ENCODE measurements at regions not wholly inside any gene's neighbourhood (a gene's known extent, or its start where the extent isn't known, plus 50 kb on each side); places are given as distances from the start of the nearest gene placed in this dataset.

- DNase-seq (ENCODE audit: insufficient read length, low spot score) = no peak
- FAIRE-seq = no peak
- no peak for TF ChIP-seq POU2F2 (IDR thresholded peaks at IDR 0.05; ENCODE audit: low read depth, low read length)
- TF ChIP-seq SPI1 (IDR thresholded peaks at IDR 0.05; ENCODE audit: low read depth, low read length) = no peak
- TF ChIP-seq POLR2A (IDR thresholded peaks at IDR 0.05; ENCODE audit: low read depth, low read length) = no peak
Measured at GRCh38 chr11:104541701-104542100, 356.6 kb downstream of the CASP12 start.

- FAIRE-seq (no peak), DNase-seq (ENCODE audit: insufficient read length, low spot score) (no peak)
- TF ChIP-seq TAF1 (IDR thresholded peaks at IDR 0.05; ENCODE audit: low read depth, low read length) (no peak), SPI1 (IDR thresholded peaks at IDR 0.05; ENCODE audit: low read depth, low read length) (no peak), PAX5 (IDR thresholded peaks at IDR 0.05; ENCODE audit: insufficient read depth, low read length, severe bottlenecking) (no peak), POU2F2 (IDR thresholded peaks at IDR 0.05; ENCODE audit: low read depth, low read length) (no peak), POLR2AphosphoS5 (IDR thresholded peaks at IDR 0.05; ENCODE audit: low read depth, low read length) (no peak), POLR2A (IDR thresholded peaks at IDR 0.05; ENCODE audit: low read depth, low read length) (no peak)
Measured at GRCh38 chr11:104538313-104538712, 359.9 kb downstream of the CASP12 start.

GRCh38 chr11:104534278-104534677, 364.0 kb downstream of the CASP12 start:
- DNase-seq (ENCODE audit: insufficient read length, low spot score) = no peak
- TF ChIP-seq POLR2A (IDR thresholded peaks at IDR 0.05; ENCODE audit: low read depth, low read length) (no peak), POU2F2 (IDR thresholded peaks at IDR 0.05; ENCODE audit: low read depth, low read length) (no peak), TAF1 (IDR thresholded peaks at IDR 0.05; ENCODE audit: low read depth, low read length) (no peak), POLR2AphosphoS5 (IDR thresholded peaks at IDR 0.05; ENCODE audit: low read depth, low read length) (no peak), SPI1 (IDR thresholded peaks at IDR 0.05; ENCODE audit: low read depth, low read length) (no peak), PAX5 (IDR thresholded peaks at IDR 0.05; ENCODE audit: insufficient read depth, low read length, severe bottlenecking) (no peak)
- no peak for FAIRE-seq

- no peak for FAIRE-seq
- TF ChIP-seq PAX5 (IDR thresholded peaks at IDR 0.05; ENCODE audit: insufficient read depth, low read length, severe bottlenecking) (no peak), SPI1 (IDR thresholded peaks at IDR 0.05; ENCODE audit: low read depth, low read length) (no peak), POLR2AphosphoS5 (IDR thresholded peaks at IDR 0.05; ENCODE audit: low read depth, low read length) (no peak), TAF1 (IDR thresholded peaks at IDR 0.05; ENCODE audit: low read depth, low read length) (no peak), POU2F2 (IDR thresholded peaks at IDR 0.05; ENCODE audit: low read depth, low read length) (no peak), POLR2A (IDR thresholded peaks at IDR 0.05; ENCODE audit: low read depth, low read length) (no peak)
- no peak for DNase-seq (ENCODE audit: insufficient read length, low spot score)
Measured at GRCh38 chr11:104531894-104532293, 366.4 kb downstream of the CASP12 start.

- TF ChIP-seq POU2F2 (IDR thresholded peaks at IDR 0.05; ENCODE audit: low read depth, low read length) (no peak), PAX5 (IDR thresholded peaks at IDR 0.05; ENCODE audit: insufficient read depth, low read length, severe bottlenecking) (no peak), POLR2A (IDR thresholded peaks at IDR 0.05; ENCODE audit: low read depth, low read length) (no peak), SPI1 (IDR thresholded peaks at IDR 0.05; ENCODE audit: low read depth, low read length) (no peak), TAF1 (IDR thresholded peaks at IDR 0.05; ENCODE audit: low read depth, low read length) (no peak), POLR2AphosphoS5 (IDR thresholded peaks at IDR 0.05; ENCODE audit: low read depth, low read length) (no peak)
- DNase-seq (ENCODE audit: insufficient read length, low spot score) (no peak), FAIRE-seq (no peak)
Measured at GRCh38 chr11:104531075-104531474, 367.1 kb upstream of the PDGFD start.

- TF ChIP-seq SPI1 (IDR thresholded peaks at IDR 0.05; ENCODE audit: low read depth, low read length) = no peak
- no peak for TF ChIP-seq POLR2AphosphoS5 (IDR thresholded peaks at IDR 0.05; ENCODE audit: low read depth, low read length)
- TF ChIP-seq TAF1 (IDR thresholded peaks at IDR 0.05; ENCODE audit: low read depth, low read length) = no peak
- TF ChIP-seq POLR2A (IDR thresholded peaks at IDR 0.05; ENCODE audit: low read depth, low read length) = no peak
- no peak for TF ChIP-seq PAX5 (IDR thresholded peaks at IDR 0.05; ENCODE audit: insufficient read depth, low read length, severe bottlenecking)
- TF ChIP-seq POU2F2 (IDR thresholded peaks at IDR 0.05; ENCODE audit: low read depth, low read length) = no peak
- no peak for DNase-seq (ENCODE audit: insufficient read length, low spot score)
- no peak for FAIRE-seq
Measured at GRCh38 chr11:104529906-104530305, 366.0 kb upstream of the PDGFD start.

GRCh38 chr11:104529213-104529612, 365.3 kb upstream of the PDGFD start:
- FAIRE-seq (no peak), DNase-seq (ENCODE audit: insufficient read length, low spot score) (no peak)
- TF ChIP-seq SPI1 (IDR thresholded peaks at IDR 0.05; ENCODE audit: low read depth, low read length) = no peak
- no peak for TF ChIP-seq POLR2AphosphoS5 (IDR thresholded peaks at IDR 0.05; ENCODE audit: low read depth, low read length)
- no peak for TF ChIP-seq POLR2A (IDR thresholded peaks at IDR 0.05; ENCODE audit: low read depth, low read length)
- no peak for TF ChIP-seq PAX5 (IDR thresholded peaks at IDR 0.05; ENCODE audit: insufficient read depth, low read length, severe bottlenecking)
- no peak for TF ChIP-seq TAF1 (IDR thresholded peaks at IDR 0.05; ENCODE audit: low read depth, low read length)
- no peak for TF ChIP-seq POU2F2 (IDR thresholded peaks at IDR 0.05; ENCODE audit: low read depth, low read length)

- FAIRE-seq (no peak), DNase-seq (ENCODE audit: insufficient read length, low spot score) (no peak)
- TF ChIP-seq POU2F2 (IDR thresholded peaks at IDR 0.05; ENCODE audit: low read depth, low read length) (no peak), SPI1 (IDR thresholded peaks at IDR 0.05; ENCODE audit: low read depth, low read length) (no peak), PAX5 (IDR thresholded peaks at IDR 0.05; ENCODE audit: insufficient read depth, low read length, severe bottlenecking) (no peak), POLR2A (IDR thresholded peaks at IDR 0.05; ENCODE audit: low read depth, low read length) (no peak), POLR2AphosphoS5 (IDR thresholded peaks at IDR 0.05; ENCODE audit: low read depth, low read length) (no peak), TAF1 (IDR thresholded peaks at IDR 0.05; ENCODE audit: low read depth, low read length) (no peak)
Measured at GRCh38 chr11:104526006-104526405, 362.1 kb upstream of the PDGFD start.

- FAIRE-seq (no peak), DNase-seq (ENCODE audit: insufficient read length, low spot score) (no peak)
- TF ChIP-seq POLR2AphosphoS5 (IDR thresholded peaks at IDR 0.05; ENCODE audit: low read depth, low read length) (no peak), POU2F2 (IDR thresholded peaks at IDR 0.05; ENCODE audit: low read depth, low read length) (no peak), SPI1 (IDR thresholded peaks at IDR 0.05; ENCODE audit: low read depth, low read length) (no peak), PAX5 (IDR thresholded peaks at IDR 0.05; ENCODE audit: insufficient read depth, low read length, severe bottlenecking) (no peak), TAF1 (IDR thresholded peaks at IDR 0.05; ENCODE audit: low read depth, low read length) (no peak), POLR2A (IDR thresholded peaks at IDR 0.05; ENCODE audit: low read depth, low read length) (no peak)
Measured at GRCh38 chr11:104525416-104525815, 361.5 kb upstream of the PDGFD start.

GRCh38 chr11:104524254-104524653, 360.3 kb upstream of the PDGFD start:
- no peak for FAIRE-seq
- TF ChIP-seq POLR2A (IDR thresholded peaks at IDR 0.05; ENCODE audit: low read depth, low read length) (no peak), POU2F2 (IDR thresholded peaks at IDR 0.05; ENCODE audit: low read depth, low read length) (no peak), PAX5 (IDR thresholded peaks at IDR 0.05; ENCODE audit: insufficient read depth, low read length, severe bottlenecking) (no peak), TAF1 (IDR thresholded peaks at IDR 0.05; ENCODE audit: low read depth, low read length) (no peak)
- no peak for DNase-seq (ENCODE audit: insufficient read length, low spot score)

All from GM12891 (cell line).